Stimulated activated CD8-positive, alpha-beta memory T cell treated with anti-CD3 and anti-CD28 coated beads, Interleukin-12 subunit alpha, Interleukin-12 subunit beta, amount 100 ng/mL, for 24 hours (primary cell): ENCODE measurements at regions not wholly inside any gene's neighbourhood (a gene's known extent, or its start where the extent isn't known, plus 50 kb on each side); places are given as distances from the start of the nearest gene placed in this dataset.

Experiments
- DNase-seq: peaks from one replicate; pipeline ENCODE4 v3.0.0-alpha.2; 2020; ENCODE audit errors: extremely low read depth

GRCh38 chr18:72470391-72470790, 73.8 kb downstream of the CBLN2 start:
- no peak for DNase-seq

DNA sequence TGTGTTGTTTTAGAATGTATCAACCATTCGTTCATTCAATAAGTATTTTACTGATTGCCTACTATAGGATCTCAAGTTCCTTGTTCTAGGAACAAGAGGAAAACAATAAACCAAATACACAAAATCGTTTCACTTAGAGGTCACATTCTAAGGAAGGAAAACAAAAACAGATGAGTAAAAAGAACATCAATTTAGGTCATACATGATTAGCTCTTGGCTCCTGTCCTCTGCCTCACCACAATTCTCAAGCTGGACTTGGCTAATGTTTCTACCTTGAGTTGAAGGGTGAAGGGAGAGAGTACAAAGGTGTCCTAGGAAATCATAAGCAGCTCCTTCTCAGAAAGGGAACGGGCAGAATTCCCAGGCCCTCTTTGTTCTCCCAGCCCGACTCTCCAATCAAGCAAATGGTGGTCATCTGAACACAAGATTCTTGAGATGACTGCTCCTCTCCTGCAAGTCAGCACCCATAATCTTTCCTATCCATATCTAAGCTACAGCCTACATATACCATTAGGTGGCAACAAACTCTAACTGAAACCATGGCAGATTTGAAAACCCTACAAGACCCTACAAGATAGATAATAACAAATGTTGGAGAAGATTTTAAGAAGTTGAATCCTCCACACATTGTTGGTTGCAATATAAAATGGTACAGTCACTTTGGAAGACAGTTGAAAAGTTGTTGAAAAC, 76.0 kb downstream of the CBLN2 start:
- DNase-seq: no peak

- no peak for DNase-seq
These were observed 83.9 kb downstream of the CBLN2 start for GRCh38 chr18:72460210-72460680.

DNA sequence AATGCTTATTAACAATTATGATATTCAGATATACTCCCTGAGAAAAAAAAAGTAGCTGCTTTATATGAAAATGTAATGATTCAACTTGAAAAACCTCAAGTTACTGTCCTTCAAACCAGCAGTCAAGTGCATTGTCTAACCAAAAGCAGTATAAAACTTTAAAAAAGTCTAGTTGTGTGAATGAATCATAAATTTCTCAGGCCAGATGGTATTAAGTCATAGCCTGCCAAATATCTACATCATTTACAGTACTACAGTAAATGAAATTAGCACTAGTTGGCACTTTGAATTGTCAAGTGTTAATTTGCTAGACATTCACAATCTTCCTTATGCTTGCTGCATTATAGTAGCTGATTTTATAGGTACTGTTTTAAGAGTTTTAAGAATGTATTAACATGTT, 85.9 kb downstream of the CBLN2 start:
- DNase-seq: no peak

DNA sequence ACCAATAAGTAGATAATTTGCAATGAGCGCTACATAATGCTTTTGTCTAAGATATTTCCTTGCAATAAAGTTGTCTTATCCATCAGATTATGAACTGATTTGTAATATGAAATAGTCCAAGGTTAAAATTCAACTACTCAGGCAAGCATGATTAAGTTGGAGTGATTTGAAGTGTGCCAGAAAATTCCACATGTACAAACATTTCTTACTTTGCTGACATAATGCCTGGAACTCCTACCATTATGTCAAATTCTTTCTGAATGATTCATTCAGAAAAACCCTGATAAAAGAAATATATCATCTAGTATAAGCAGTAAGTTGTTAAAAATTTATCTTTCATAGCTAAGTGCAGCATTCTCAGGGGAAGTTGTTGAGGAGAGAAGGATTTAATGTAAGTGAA, 87.3 kb downstream of the CBLN2 start:
- no peak for DNase-seq

GRCh38 chr18:72452328-72452727, 91.8 kb downstream of the CBLN2 start:
- no peak for DNase-seq

DNA sequence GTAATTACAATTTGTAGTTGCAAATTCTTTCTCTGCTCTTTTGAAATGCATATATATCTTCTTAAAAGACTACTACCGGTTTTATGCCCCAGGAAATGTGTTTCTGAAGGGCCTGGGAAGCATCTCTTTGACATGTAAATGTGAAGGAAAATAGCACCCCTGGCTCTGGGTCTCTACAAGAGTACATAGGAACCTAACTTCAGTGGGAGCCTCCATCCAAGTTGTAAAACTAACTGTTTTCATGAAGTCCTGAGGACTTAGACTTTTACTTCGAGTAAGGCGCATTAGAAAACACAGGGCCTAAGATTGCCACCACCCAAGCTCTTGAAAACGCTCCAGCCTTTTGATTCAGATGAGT, 99.4 kb downstream of the CBLN2 start:
- DNase-seq: no peak

- no peak for DNase-seq
These were observed 99.9 kb downstream of the CBLN2 start for GRCh38 chr18:72444111-72444797.

- DNase-seq: no peak
These were observed 107.7 kb downstream of the CBLN2 start for GRCh38 chr18:72436401-72436800.

DNA sequence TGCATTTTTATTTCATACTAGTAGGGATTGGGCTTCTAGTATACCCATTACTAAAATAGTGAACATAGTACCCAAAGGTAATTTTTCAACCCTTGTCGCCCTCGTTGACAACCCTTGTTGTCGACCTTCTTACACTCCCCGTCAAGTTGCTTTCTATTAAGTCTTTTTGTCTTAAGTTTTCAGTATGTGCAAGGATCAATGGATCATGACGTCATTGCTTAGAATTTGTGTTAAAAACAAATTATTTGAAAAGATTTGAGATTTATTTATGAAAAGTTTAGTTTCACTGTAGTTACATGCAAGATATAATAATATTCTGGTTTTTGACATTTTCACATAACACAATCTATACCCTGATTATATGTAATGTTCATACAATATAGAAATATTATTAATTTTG, 110.4 kb downstream of the CBLN2 start:
- no peak for DNase-seq

DNA sequence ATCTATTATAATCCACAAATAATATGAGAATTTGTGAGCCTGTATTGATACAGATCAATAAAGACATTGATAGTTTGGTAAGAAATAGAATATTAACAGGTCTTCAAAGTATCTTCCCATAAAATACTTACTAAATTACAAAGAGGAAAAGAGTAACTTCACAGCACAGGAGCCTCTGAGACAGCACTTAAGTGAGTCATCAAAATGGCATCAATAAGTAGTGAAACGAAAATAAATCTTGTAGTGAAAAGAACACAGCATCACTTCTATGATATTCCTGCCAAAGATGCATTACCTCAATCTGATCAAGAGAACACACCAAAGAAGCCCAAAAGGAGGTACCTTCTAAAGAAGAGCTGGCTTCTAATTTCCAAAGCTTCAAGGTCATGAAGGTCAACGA, 116.4 kb downstream of the CBLN2 start:
- no peak for DNase-seq

DNA sequence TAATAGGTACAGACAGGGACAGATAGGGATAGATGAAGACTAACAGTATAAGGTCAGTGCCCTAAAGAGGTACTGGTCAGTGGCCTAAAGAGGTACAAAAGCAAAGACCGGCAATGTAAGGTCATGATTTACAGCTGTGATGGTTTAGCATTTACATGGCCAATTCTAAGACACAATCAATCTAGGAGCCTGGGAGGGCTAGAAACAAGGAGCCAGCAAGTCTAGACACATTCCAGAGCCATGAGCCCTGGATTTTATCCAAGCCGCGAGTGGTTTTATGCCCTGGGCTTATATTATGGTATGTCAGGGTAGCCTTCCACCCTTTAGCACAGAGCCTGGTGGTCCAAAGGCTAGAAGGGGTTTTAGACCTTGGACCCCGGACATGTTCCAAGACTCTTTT, 124.2 kb downstream of the CBLN2 start:
- no peak for DNase-seq

GRCh38 chr18:72412927-72413326, 131.2 kb downstream of the CBLN2 start:
- DNase-seq: no peak

DNA sequence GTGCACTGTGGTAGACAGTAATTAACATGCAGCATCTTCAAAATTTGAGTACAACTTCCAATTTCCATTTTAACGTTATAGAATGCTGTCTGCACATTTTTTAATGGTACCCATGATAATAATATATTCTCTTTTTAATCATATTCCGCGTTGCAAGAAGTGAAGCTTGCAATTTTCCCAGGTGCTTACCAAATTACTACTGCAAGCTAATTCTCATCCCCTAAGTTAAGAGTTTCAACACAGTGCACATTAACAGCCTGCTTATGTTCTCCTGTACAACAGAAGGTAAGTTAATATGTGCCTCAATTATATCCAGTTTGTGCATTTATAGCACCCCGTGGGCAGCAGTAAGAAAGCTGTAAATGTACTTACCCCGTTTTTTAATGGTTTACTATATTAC, 132.9 kb downstream of the CBLN2 start:
- no peak for DNase-seq

- DNase-seq: no peak
These were observed 133.7 kb downstream of the CBLN2 start for GRCh38 chr18:72410399-72410798.

DNA sequence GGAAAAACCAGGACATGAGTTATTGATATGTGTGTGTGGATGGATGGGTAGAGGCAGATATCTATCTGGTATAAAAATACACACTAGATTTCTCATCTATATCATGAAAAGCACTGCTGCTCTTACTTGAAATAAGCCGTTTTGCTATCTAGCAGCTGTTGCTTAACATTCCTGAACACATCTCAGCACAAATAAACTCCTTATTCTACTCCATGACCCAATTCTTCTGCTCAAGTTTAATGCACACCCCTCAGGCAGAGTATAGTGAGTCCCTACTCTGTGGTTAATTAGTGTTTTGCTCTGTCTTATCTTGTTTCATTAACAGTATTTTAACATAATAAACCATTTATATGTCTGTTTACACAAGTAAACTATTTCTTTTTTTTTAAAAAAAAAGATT, 134.2 kb downstream of the CBLN2 start:
- DNase-seq: no peak

GRCh38 chr18:72407048-72407447, 137.1 kb downstream of the CBLN2 start:
- no peak for DNase-seq

GRCh38 chr18:72391951-72392350, 152.2 kb downstream of the CBLN2 start:
- no peak for DNase-seq

GRCh38 chr18:72391427-72391826, 152.7 kb downstream of the CBLN2 start:
- DNase-seq: no peak

DNA sequence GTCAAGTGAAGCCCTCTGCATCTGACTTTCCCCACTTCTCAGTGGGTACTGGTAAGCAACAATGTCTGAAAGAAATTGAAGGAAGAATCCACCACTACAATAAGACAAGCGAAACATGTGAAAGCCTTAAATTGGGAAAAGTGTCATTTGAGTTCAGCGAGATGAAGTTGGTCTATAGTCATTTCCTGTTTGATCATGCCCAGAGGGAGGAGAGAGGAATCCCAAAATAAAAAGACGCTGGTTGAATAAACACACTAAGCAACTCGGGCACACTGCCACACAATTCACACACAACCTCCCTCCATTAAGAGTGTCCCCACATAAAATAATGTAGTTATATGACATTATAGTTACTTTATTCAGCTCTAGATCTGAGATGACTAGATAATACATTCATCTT, 166.1 kb downstream of the CBLN2 start:
- no peak for DNase-seq

- DNase-seq: no peak
These were observed 167.9 kb downstream of the CBLN2 start for GRCh38 chr18:72376256-72376655.

GRCh38 chr18:72375618-72376017, 168.5 kb downstream of the CBLN2 start:
- DNase-seq: no peak

- no peak for DNase-seq
These were observed 172.1 kb downstream of the CBLN2 start for GRCh38 chr18:72372076-72372475.

- no peak for DNase-seq
These were observed 175.8 kb downstream of the CBLN2 start for GRCh38 chr18:72368308-72368707.
